PFSK-1 (cell line): ENCODE measurements at regions not wholly inside any gene's neighbourhood (a gene's known extent, or its start where the extent isn't known, plus 50 kb on each side); places are given as distances from the start of the nearest gene placed in this dataset.

Experiments used
- FOXP2 ChIP-seq: optimal IDR thresholded peaks from 2 replicates; pipeline ENCODE3; 2011; ENCODE audit warnings: borderline replicate concordance, control low read depth, inconsistent platforms; ENCODE audit not compliant: insufficient read depth; ENCODE audit errors: extremely low read length, extremely low read depth
- POLR2AphosphoS5 ChIP-seq: IDR thresholded peaks from 2 replicates; pipeline ENCODE4 v1.6.1; 2012; ENCODE audit warnings: low read depth, mild to moderate bottlenecking, control low read depth, low read length, moderate library complexity
- SIN3A ChIP-seq: IDR thresholded peaks from 2 replicates; pipeline ENCODE4 v1.6.1; 2012; ENCODE audit warnings: mild to moderate bottlenecking, low read length, moderate library complexity, borderline replicate concordance; ENCODE audit not compliant: insufficient read depth
- TAF1 ChIP-seq: IDR thresholded peaks from 2 replicates; pipeline ENCODE4 v1.6.1; 2012; ENCODE audit warnings: low read length, control low read depth, borderline replicate concordance; ENCODE audit not compliant: insufficient read depth
- TF ChIP-seq, protein P1 (sequence below), 2 experiments: IDR thresholded peaks; 2 replicates each; pipeline versions ENCODE4 v1.6.1 to v1.8.0; 2011 to 2012; ENCODE audit warnings: low read depth in 2 of 2, low read length in 2 of 2, control low read depth in 1 of 2, inconsistent platforms in 1 of 2, mild to moderate bottlenecking in 1 of 2, moderate library complexity in 1 of 2; ENCODE audit not compliant: insufficient read depth in 1 of 2

DNA sequence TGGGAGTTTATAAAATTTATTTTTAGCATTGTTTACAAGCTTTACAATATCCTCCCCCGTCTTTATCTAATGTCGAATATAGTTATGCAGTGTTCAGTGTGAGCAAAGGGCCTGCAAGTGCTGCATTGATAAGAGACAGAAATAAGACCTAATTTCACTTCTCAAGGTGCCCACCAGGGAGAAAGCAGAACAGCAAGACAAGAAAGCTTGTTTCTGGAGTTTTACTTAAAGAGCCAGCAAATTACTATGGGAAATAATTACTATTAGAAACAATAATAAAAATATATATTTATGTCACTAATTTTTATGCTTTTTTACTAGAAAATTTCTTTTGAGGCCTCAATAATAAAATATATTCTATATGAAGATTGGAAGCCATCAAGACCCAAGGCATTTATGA, 2677.7 kb downstream of the ARAP2 start:
- TF ChIP-seq, protein P1, sequence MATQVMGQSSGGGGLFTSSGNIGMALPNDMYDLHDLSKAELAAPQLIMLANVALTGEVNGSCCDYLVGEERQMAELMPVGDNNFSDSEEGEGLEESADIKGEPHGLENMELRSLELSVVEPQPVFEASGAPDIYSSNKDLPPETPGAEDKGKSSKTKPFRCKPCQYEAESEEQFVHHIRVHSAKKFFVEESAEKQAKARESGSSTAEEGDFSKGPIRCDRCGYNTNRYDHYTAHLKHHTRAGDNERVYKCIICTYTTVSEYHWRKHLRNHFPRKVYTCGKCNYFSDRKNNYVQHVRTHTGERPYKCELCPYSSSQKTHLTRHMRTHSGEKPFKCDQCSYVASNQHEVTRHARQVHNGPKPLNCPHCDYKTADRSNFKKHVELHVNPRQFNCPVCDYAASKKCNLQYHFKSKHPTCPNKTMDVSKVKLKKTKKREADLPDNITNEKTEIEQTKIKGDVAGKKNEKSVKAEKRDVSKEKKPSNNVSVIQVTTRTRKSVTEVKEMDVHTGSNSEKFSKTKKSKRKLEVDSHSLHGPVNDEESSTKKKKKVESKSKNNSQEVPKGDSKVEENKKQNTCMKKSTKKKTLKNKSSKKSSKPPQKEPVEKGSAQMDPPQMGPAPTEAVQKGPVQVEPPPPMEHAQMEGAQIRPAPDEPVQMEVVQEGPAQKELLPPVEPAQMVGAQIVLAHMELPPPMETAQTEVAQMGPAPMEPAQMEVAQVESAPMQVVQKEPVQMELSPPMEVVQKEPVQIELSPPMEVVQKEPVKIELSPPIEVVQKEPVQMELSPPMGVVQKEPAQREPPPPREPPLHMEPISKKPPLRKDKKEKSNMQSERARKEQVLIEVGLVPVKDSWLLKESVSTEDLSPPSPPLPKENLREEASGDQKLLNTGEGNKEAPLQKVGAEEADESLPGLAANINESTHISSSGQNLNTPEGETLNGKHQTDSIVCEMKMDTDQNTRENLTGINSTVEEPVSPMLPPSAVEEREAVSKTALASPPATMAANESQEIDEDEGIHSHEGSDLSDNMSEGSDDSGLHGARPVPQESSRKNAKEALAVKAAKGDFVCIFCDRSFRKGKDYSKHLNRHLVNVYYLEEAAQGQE (IDR thresholded peaks at IDR 0.05; ENCODE audit: insufficient read depth in 1 of 2, low read depth in 2 of 2, low read length in 2 of 2): no peak
- TF ChIP-seq FOXP2 (no peak), POLR2AphosphoS5 (no peak), SIN3A (no peak), TAF1 (no peak)

DNA sequence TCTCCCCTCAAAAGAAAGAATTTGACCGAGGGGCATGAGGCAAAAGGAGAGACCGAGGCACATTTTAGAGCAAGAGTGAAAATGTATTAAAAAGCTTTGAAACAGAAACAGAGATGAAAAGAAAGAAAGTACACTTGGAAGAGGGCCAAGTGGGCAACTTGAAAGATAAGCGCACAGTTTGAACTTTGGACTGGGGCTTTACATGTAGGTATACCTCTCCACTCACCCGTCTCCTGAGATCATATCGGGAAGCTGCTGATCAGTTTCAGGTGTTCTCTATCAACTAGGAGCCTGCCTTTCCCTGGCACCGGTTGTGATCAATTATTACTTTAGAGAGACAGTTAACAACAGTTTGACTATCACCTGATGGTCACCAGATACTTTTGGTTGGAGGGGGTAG, 2666.5 kb downstream of the ARAP2 start:
- TF ChIP-seq FOXP2: no peak
- no peak for TF ChIP-seq SIN3A
- no peak for TF ChIP-seq TAF1
- TF ChIP-seq, protein P1 (IDR thresholded peaks at IDR 0.05; ENCODE audit: insufficient read depth in 1 of 2, low read depth in 2 of 2, low read length in 2 of 2): no peak
- no peak for TF ChIP-seq POLR2AphosphoS5

DNA sequence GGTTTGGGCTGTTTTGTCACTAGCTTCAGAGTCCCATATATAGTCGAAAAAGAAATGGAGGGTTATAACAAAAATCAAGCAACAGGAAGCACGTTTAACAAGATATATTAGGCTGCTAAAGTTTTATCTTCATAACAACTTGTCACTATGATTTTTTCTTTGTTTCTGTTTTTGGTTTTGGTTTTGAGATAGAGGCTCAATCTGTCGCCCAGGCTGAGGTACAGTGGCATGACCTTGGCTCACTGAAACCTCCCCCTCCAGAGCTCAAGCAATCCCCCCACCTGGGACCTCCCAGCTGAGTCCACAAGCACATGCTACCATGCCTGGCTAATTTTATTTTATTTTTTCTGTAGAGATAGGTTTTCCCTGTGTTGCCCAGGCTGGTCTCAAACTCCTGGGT, 2664.4 kb downstream of the ARAP2 start:
- TF ChIP-seq TAF1: no peak
- TF ChIP-seq POLR2AphosphoS5: no peak
- TF ChIP-seq, protein P1 (IDR thresholded peaks at IDR 0.05; ENCODE audit: insufficient read depth in 1 of 2, low read depth in 2 of 2, low read length in 2 of 2): no peak
- no peak for TF ChIP-seq FOXP2
- TF ChIP-seq SIN3A: no peak

DNA sequence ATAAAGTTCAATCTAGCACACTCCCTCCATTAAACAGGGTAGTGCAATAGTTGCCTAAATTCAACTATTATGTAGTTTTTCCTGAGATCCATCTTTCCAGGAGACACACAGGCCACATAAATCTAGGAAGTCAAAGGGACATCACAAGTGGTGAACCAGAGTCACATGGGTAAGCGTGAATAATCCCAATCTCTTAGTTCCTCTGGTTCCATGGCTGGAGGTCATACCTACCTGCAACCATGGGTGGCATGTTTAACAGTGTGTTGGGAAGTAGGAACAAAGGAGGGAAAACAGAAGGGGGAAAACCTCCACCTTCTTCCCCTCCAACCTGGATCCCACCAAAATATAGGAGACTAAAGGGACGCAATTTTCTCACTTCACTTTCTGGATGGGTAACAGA, 2651.6 kb downstream of the ARAP2 start:
- TF ChIP-seq, protein P1 (IDR thresholded peaks at IDR 0.05; ENCODE audit: insufficient read depth in 1 of 2, low read depth in 2 of 2, low read length in 2 of 2): no peak
- no peak for TF ChIP-seq POLR2AphosphoS5

DNA sequence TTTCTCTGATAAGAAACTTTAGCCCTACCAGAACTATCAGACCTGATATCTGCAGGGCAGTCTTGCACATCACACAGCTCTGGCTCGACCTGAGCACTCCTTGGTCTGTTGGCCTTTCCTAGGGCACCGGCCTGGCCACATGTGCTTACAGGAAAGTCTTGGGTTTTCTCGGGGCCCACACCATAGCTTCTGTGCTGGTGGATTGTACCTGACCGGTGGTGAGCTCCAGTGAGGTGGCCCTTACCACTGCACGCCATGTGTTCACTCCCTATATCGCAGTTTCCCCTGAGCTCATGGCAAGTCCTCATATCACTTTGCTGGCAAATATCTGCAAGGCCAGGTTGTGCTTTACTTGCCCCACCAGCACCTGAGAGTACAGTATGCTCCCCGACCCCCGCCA, 2637.4 kb downstream of the ARAP2 start:
- TF ChIP-seq, protein P1 (IDR thresholded peaks at IDR 0.05; ENCODE audit: insufficient read depth in 1 of 2, low read depth in 2 of 2, low read length in 2 of 2): no peak
- TF ChIP-seq POLR2AphosphoS5: no peak
- TF ChIP-seq TAF1: no peak
- TF ChIP-seq FOXP2: no peak
- no peak for TF ChIP-seq SIN3A
